GM19372 (cell line): ENCODE measurements at regions not wholly inside any gene's neighbourhood (a gene's known extent, or its start where the extent isn't known, plus 50 kb on each side); places are given as distances from the start of the nearest gene placed in this dataset.

Experiments used
- ATAC-seq: cut with Tn5 transposase; IDR thresholded peaks from one replicate; pipeline ENCODE4 v1.9.1; 2021; ENCODE audit warnings: mild to moderate bottlenecking, low read depth, moderate library complexity; ENCODE audit not compliant: unreplicated experiment

DNA sequence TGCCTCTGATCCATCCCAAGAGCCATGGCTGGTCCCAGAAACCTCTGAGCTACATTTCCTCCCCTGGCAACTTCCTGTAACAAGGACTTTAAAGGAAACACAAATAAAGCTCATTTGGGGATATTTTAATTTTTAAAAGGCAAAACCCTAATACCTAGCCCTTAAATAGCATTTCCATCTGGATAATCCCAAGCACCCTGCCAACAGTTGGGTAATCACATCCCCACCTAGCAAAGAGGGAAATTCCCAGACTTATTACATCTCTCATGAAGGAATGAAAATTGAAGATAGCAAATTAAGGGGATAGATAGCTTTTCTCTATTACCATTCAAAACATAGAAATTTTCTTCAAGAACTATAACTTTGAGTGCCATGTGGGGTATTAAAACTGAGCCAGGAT lies 213.7 kb upstream of the BMP4 start:
- ATAC-seq, result no peak

GRCh38 chr14:54172114-54172513 lies 215.5 kb upstream of the BMP4 start:
- no peak for ATAC-seq

GRCh38 chr14:54172562-54172961 lies 215.9 kb upstream of the BMP4 start:
- ATAC-seq, result no peak

GRCh38 chr14:54173802-54174201 lies 217.2 kb upstream of the BMP4 start:
- no peak for ATAC-seq

DNA sequence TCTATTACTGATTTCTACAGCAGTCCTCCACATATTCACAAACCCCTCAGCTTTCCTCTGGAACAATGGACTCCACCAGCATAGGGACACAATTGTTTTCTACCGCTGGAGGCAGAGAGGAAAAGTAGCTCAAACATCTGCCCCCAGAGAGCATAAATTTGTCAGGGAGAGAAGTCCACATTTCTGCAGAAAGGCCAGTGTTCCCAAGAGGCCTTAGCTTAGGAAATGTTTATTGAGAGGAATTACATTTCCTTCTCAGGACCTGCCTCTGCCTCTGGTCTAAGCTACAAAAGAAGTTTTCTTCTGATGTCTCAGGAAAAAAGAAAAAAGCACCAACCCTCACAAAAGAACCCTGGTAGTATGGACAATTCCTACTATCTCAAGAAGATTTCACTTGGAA lies 217.8 kb upstream of the BMP4 start:
- ATAC-seq, result no peak

GRCh38 chr14:54175298-54175942 lies 218.8 kb upstream of the BMP4 start:
- ATAC-seq, result no peak

GRCh38 chr14:54177019-54177418 lies 219.8 kb upstream of the CDKN3 start:
- no peak for ATAC-seq

DNA sequence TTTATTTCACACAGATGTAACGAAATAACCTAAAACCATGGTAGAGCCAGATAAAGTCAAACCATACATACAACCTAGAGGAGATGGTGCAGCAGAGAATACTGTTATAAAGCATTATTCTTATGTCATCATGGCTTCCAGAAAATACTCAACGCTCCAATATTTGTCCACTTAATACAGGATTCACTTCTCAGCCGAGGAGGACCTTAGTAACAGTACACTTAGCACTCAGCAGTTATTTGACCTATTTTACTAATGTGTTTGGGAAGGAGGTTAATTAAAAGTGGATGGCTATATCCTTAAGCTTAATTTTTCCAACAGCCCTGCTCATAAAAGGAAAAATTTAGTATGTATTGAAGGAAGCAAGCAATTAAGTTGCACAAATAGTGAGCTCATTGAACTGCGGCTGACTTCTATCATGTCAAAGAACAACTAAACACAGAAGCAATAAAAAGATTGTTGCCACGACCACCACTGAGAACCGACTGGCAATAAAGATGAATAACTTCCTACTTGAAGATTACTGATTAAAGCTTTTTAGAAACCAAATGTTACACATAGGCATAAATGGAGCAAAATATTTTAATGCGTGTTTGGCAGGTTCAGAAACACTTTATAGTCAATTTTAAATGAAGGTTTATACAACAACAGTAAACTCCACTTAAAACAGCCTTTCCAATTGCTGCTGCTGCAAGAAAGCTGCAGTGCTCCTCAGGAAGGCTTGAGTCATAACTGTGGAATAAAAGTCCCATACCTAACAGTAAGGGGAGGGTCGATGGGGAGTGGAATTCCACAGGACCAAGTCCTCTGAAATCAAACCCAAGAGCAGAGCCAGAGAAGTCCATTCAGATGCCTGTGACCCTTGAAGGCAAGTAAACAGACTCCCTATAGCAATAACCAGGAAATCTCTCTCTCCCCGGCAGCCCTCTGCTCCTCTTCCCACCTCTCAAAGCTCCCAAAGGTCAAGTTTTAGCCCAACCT lies 218.9 kb upstream of the CDKN3 start:
- ATAC-seq, result no peak

GRCh38 chr14:54182419-54183045 lies 214.3 kb upstream of the CDKN3 start:
- ATAC-seq, result no peak

DNA sequence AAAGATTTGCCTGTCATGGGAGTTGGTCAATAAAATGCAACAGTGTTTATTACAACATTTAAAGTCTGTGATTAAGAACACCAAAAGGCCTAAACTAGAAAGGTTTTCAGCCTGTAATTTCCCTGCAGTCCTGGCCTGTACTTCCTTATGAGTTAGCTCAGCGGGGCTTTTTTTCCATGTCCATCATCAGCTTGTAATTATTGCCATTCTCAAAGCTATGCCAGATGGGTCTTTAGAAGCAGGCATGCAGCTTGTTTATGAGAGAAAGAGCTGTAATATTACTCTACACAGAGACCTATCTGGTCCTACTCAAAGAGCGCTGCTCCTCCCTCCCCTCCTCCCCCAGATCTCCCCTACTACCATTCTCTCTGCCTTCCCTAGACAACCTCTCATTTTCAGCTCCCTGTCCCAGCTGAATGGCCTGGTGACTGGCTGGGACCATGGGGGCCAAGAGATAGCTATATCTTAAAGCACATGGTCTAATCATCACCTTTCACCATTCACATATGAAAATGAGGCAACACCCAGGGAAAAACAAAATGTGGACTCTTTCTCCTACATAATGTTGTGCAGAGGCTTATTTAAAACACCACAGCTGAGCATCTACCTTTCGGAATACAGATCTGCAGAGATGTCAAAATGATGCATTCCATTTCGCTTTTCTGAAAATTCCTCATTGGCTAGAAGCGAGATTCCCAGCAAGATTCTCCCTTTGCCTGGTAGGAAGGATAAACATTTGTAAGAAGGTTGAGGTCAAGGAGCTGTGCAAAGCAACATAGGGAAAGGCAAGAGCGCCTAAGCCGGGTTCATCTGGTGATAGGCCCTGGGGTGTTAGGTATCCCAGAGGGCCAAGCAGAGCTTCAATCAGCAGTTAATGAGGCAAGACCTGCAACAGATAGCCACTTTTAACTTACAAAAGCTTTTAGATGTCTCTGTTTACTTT lies 209.7 kb upstream of the CDKN3 start:
- ATAC-seq, result no peak

DNA sequence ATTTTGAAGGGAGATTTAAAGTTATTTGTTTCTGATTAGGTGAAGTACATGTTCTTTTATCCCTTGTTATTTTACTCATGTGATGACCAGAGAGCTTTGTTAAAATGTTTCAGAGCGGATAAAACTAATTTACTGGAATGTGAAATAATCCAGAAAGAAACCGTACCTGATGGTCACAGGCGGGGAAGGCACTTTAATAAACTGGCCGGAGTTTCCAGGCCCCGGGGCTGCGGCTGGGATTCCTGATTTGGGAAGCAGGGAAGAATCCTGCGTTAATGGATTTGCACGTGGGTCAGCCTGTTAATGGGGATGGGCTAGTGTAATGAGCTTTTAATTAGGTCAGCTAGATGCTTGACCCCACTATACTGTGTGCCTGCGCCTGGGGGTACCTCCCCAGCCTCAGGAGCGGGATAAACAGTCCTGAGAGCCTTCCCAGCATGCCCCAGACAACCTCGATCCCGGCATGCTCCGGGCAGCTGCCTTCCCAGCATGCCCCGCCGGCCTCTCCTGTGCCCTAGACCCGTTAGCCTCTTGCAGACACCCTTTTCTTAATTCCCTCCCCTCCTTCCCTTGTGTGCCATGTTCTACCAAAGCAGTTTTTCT lies 208.6 kb upstream of the CDKN3 start:
- no peak for ATAC-seq

DNA sequence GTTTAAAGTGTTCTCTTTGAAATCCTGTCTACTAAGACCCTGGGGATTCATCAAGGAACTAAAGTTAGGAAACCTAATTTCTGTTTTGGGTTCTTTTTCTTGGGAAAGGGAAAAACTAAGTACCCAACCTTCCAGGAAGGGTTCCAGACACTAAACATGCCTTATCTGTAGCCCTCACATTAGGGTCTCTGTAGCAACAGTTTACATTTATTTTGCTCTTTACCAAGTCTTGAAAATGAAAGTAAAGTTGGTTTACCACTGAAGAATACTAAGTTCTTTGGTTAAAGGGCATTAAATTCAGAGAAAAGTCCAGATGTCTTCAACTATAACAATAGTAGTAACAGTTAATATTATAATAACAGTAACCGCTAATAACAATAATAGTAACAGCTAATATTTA lies 207.5 kb upstream of the CDKN3 start:
- ATAC-seq, result no peak

DNA sequence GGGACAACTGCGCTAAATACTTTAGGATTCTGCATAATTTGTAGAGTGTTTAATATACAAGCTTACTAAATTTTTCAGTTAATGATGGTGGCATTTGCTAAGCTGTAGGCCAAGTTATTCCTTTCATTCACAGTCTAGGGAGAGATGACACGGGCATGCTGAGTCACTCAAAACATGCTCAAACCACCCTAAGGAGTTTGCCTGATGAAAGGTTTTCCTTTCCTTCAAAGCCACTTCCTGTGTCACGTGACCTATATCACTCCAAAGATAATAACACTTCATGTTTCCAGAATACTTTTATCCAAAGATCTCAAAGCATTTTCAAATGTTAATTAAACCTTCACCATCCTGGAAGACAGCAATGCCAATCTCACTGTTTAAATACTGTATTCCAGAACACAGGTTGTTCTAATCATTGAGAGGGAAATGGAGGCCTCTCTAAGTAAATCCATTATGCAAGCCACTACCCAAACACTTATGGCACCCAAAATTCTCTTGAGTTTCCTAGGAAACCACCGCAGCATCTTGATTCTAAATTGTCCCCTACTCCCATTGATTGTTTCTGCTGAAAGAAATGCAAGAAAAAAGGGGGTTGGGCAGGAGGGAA lies 207.0 kb upstream of the CDKN3 start:
- no peak for ATAC-seq

- ATAC-seq, result no peak
Observed at GRCh38 chr14:54191846-54192245, 205.0 kb upstream of the CDKN3 start.

DNA sequence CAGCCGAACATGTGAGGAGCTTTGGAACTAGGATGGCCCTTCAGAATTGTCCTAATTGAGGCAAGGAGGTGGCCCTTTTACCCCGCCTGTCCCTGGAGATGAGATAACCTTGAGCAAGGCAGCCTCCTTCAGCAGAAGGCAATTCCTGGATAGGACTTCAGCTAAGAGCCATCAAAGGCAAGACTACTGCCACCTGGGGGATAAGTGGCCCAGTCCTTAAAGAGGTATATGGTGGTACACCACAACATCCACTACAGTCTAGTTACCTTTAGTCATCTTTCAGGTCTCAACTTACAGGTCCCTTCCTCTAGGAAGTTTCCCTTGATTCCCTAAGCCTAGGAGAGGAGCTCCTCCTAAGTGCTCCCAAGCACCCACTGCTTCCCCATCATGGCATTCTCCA lies 204.2 kb upstream of the CDKN3 start:
- no peak for ATAC-seq

DNA sequence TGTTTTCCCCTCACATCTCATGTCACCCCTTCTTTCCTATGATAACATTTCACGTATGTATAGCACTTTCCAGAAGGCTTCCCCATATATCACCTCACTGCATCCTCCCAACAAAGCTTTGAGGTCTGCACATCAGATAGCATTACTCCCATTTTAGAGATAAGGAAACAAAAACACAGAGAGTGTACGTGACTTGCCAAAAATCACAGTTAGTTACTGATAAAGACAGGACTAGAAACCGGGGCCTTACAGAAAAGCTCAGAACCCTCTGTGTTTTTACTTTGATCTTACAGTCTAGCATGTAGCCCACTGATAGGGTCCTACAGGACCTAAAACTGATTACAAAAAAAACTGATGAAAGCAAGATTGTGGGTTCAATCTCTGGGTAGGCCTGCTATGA lies 202.9 kb upstream of the CDKN3 start:
- ATAC-seq, result no peak

DNA sequence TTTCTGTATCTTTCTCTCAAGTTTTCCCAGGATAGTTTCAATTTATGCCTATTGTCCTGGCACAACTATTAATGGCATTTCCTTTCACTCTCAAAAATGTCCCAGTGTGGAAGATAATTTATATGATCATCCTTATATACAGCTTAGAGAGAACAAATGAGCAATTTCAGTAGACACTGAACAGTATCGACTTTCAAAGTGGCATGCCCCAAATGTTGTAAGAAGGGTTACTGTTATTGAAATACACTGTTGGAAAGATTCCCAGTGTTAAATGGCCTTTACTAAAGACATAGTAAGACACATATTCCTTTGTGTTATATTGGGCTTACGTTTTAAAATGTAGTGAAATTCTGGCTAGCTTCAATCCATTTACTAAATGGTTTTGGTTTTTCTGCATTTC lies 202.3 kb upstream of the CDKN3 start:
- ATAC-seq, result no peak

DNA sequence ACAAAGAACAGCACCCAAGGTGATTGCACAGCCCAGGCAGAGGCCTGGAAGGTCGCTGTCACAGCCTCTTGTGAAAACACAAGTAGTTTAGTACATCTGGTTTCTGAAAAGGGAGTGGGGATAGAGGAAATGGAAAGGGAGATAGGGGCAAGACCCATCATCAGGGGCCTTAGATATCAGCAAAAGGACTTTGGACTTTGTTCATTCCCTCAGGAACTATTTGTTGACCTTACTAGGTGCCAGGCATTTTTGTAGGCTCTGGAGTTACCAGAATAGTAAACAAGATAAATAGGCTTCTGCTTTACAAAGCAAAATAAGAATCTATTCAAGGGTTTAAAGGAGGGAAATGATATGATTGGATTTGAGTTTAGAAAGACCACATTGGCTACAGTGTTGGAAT lies 199.4 kb upstream of the CDKN3 start:
- no peak for ATAC-seq

DNA sequence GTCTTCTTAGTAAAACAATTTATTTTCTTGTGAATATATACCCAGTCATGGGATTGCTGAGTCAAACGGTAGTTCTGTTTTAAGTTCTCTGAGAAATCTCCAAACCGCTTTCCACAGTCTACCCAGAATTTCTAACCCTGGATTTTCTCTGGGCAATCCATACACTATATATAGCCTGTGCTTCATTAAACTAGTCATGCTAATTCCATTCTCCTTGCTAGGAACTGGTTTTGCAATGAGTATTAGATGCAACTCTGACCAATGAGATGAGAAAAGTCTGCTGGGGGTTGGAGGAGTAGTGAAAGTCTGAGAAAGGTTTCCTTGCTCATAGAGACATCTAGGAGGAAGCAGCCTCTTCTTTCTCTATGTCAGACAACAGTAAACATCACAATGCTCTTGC lies 196.1 kb upstream of the CDKN3 start:
- ATAC-seq, result no peak

- no peak for ATAC-seq
Observed at GRCh38 chr14:54202288-54202687, 194.5 kb upstream of the CDKN3 start.
